GM12892 (cell line): ENCODE measurements at regions not wholly inside any gene's neighbourhood (a gene's known extent, or its start where the extent isn't known, plus 50 kb on each side); places are given as distances from the start of the nearest gene placed in this dataset.

Experiments
- POLR2A ChIP-seq: IDR thresholded peaks from 2 replicates; pipeline ENCODE4 v1.6.1; 2011; ENCODE audit warnings: low read depth, low read length, control low read depth
- POLR2AphosphoS5 ChIP-seq: IDR thresholded peaks from 2 replicates; pipeline ENCODE4 v1.6.1; 2011; ENCODE audit warnings: low read depth, low read length, control low read depth

GRCh38 chr12:111220363-111220762, 148.5 kb downstream of the PHETA1 start:
- TF ChIP-seq POLR2AphosphoS5 (no peak), POLR2A (no peak)
